Activated naive CD8-positive, alpha-beta T cell (primary cell): ENCODE measurements at regions not wholly inside any gene's neighbourhood (a gene's known extent, or its start where the extent isn't known, plus 50 kb on each side); places are given as distances from the start of the nearest gene placed in this dataset.

Experiments
- H3K27ac Mint-ChIP-seq: one replicate; pipeline ENCODE4 v1.8.0; 2021; ENCODE audit warnings: mixed read lengths
- H3K27me3 Mint-ChIP-seq: one replicate; pipeline ENCODE4 v1.8.0; 2021; ENCODE audit warnings: mixed read lengths
- H3K36me3 Mint-ChIP-seq: one replicate; pipeline ENCODE4 v1.8.0; 2021; ENCODE audit warnings: mixed read lengths
- H3K4me1 Mint-ChIP-seq: one replicate; pipeline ENCODE4 v1.8.0; 2021; ENCODE audit warnings: low read depth, mixed read lengths
- H3K4me3 Mint-ChIP-seq: one replicate; pipeline ENCODE4 v1.8.0; 2021; ENCODE audit warnings: mild to moderate bottlenecking, mixed read lengths
- H3K9me3 Mint-ChIP-seq: one replicate; pipeline ENCODE4 v1.8.0; 2021; ENCODE audit warnings: low read depth, mixed read lengths

- H3K36me3 Mint-ChIP-seq: peaks cover 3% of the 10 kb centered on the region
- H3K4me3 Mint-ChIP-seq: no peak overlapping the region
- no peak overlapping the region for H3K27ac Mint-ChIP-seq
- no peaks in the 10 kb centered on the region for H3K9me3 Mint-ChIP-seq
- no peaks in the 10 kb centered on the region for H3K4me1 Mint-ChIP-seq
- peaks cover 7% of the 10 kb centered on the region for H3K27me3 Mint-ChIP-seq
These were observed 89.2 kb downstream of the ETS2 start for GRCh38 chr21:38894899-38895298.

DNA sequence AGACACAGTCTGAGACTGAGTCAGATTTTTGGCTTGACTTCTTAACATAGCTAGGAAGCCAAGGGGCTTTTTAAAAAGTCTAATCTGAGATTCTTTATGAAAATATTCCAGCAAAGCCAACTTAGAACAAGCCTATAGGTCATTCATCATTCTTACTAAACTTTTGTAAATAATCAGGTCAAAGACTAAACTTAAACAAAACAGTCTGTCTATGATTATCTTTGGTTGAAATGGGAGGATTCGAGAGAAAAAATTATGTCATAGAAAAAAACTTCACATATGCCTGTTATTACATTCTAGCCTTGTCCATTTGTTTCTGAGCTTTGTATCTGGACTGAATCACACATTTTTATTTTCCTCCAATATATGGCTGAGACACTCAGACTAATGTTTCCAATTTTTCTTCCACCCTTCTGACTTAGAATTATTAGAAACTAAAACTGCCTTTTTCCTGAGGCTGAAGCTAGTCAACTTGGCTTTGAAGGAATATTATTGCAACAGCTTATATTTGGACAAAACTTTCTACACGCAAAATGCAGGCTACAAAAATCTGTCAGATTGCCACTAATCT lies 83.3 kb downstream of the ETS2 start:
- H3K4me3 Mint-ChIP-seq: no peak overlapping the region
- H3K9me3 Mint-ChIP-seq: peaks cover 8% of the 10 kb centered on the region
- H3K36me3 Mint-ChIP-seq: peaks cover 3% of the 10 kb centered on the region
- H3K27me3 Mint-ChIP-seq: peaks cover 5% of the 10 kb centered on the region
- no peak overlapping the region for H3K27ac Mint-ChIP-seq
- no peaks in the 10 kb centered on the region for H3K4me1 Mint-ChIP-seq

- H3K4me3 Mint-ChIP-seq: no peak overlapping the region
- H3K27ac Mint-ChIP-seq: no peak overlapping the region
- H3K4me1 Mint-ChIP-seq: no peaks in the 10 kb centered on the region
- H3K9me3 Mint-ChIP-seq: peaks cover 19% of the 10 kb centered on the region
- peaks cover 2% of the 10 kb centered on the region for H3K27me3 Mint-ChIP-seq
- peaks cover under 1% of the 10 kb centered on the region for H3K36me3 Mint-ChIP-seq
These were observed 82.0 kb downstream of the ETS2 start for GRCh38 chr21:38887749-38888148.

- H3K27ac Mint-ChIP-seq: no peak overlapping the region
- no peaks in the 10 kb centered on the region for H3K36me3 Mint-ChIP-seq
- H3K4me3 Mint-ChIP-seq: no peak overlapping the region
- H3K27me3 Mint-ChIP-seq: peaks cover 2% of the 10 kb centered on the region
- no peaks in the 10 kb centered on the region for H3K4me1 Mint-ChIP-seq
- H3K9me3 Mint-ChIP-seq: peaks cover 19% of the 10 kb centered on the region
These were observed 81.4 kb downstream of the ETS2 start for GRCh38 chr21:38887062-38887686.

DNA sequence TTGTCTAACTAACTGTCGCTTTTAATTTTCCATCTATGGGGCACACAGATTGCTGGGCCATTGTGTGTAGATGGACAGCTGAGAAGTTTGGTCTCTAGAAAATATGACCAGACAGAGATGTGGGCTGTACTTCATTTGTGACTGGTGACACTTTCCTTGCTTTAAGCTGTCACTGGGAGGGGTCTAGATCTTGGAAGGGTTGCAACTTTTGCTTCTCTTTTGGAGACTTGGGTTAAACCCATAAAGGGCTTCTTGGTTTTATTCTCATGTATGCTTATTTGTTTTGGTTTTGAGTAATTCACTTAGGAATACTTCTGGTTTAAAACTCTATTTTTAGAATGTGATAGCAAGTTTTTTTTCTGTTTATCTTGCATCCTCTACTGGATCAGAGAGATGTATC lies 80.2 kb downstream of the ETS2 start:
- no peak overlapping the region for H3K27ac Mint-ChIP-seq
- no peak overlapping the region for H3K4me3 Mint-ChIP-seq
- no peaks in the 10 kb centered on the region for H3K4me1 Mint-ChIP-seq
- H3K9me3 Mint-ChIP-seq: peaks cover 27% of the 10 kb centered on the region
- peaks cover 2% of the 10 kb centered on the region for H3K27me3 Mint-ChIP-seq
- H3K36me3 Mint-ChIP-seq: no peaks in the 10 kb centered on the region

GRCh38 chr21:38884440-38884839 lies 78.7 kb downstream of the ETS2 start:
- Mint-ChIP-seq H3K36me3 (no peaks in the 10 kb centered on the region), H3K9me3 (peaks cover 31% of the 10 kb centered on the region), H3K27me3 (peaks cover 2% of the 10 kb centered on the region), H3K27ac (no peak overlapping the region), H3K4me3 (no peak overlapping the region), H3K4me1 (no peaks in the 10 kb centered on the region)

DNA sequence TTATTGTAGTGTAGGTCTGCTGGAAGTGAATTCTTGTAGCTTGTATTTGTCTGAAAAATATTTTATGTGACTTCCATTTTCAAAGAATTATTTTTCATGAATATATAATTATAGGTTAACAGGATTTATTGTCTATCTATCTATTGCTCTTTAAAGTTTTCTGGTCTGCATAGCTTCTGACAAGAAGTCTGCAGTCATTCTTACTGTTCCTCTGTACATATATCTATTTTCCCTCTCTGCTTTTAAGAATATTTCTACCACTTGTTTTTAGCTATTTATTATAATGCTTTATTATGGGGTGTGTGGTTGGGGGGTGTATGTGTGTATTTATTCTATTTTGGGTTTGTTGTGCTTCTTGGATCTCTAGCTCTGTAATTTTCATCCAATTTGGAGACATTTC lies 77.4 kb downstream of the ETS2 start:
- peaks cover 2% of the 10 kb centered on the region for H3K27me3 Mint-ChIP-seq
- peaks cover 31% of the 10 kb centered on the region for H3K9me3 Mint-ChIP-seq
- H3K27ac Mint-ChIP-seq: no peak overlapping the region
- H3K4me1 Mint-ChIP-seq: no peaks in the 10 kb centered on the region
- H3K4me3 Mint-ChIP-seq: no peak overlapping the region
- no peaks in the 10 kb centered on the region for H3K36me3 Mint-ChIP-seq

DNA sequence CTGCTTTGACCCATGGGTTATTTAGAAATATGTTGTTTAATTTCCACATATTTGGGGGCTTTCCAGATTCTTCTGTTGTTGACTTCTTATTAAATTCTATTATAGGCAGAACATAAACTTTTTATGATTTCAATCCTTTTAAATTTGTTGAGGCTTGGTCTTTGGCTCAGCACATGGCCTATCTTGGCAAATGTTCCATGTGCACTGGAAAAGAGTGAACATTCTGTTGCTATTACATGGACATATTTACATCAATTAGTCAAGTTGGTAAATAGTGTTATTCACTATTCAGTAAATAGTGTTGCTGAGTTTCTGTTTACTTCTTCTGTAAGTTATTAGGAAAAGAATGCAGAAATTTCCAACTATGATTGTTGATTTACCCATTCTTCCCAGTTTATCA lies 75.4 kb downstream of the ETS2 start:
- no peak overlapping the region for H3K4me3 Mint-ChIP-seq
- H3K36me3 Mint-ChIP-seq: no peaks in the 10 kb centered on the region
- H3K9me3 Mint-ChIP-seq: peaks cover 22% of the 10 kb centered on the region
- H3K27me3 Mint-ChIP-seq: peaks cover 2% of the 10 kb centered on the region
- no peak overlapping the region for H3K27ac Mint-ChIP-seq
- no peaks in the 10 kb centered on the region for H3K4me1 Mint-ChIP-seq

- Mint-ChIP-seq H3K4me3 (no peak overlapping the region), H3K36me3 (no peaks in the 10 kb centered on the region), H3K27me3 (peaks cover 2% of the 10 kb centered on the region), H3K9me3 (peaks cover 22% of the 10 kb centered on the region), H3K4me1 (no peaks in the 10 kb centered on the region), H3K27ac (no peak overlapping the region)
These were observed 74.8 kb downstream of the ETS2 start for GRCh38 chr21:38880577-38880966.

GRCh38 chr21:38879912-38880576 lies 74.3 kb downstream of the ETS2 start:
- H3K36me3 Mint-ChIP-seq: no peaks in the 10 kb centered on the region
- H3K9me3 Mint-ChIP-seq: peaks cover 22% of the 10 kb centered on the region
- no peak overlapping the region for H3K27ac Mint-ChIP-seq
- peaks cover 2% of the 10 kb centered on the region for H3K27me3 Mint-ChIP-seq
- no peaks in the 10 kb centered on the region for H3K4me1 Mint-ChIP-seq
- H3K4me3 Mint-ChIP-seq: no peak overlapping the region

GRCh38 chr21:38878379-38879179 lies 72.8 kb downstream of the ETS2 start:
- Mint-ChIP-seq H3K36me3 (no peaks in the 10 kb centered on the region), H3K27ac (no peak overlapping the region), H3K4me3 (no peak overlapping the region), H3K27me3 (no peaks in the 10 kb centered on the region), H3K9me3 (peaks cover 17% of the 10 kb centered on the region), H3K4me1 (no peaks in the 10 kb centered on the region)

GRCh38 chr21:38875694-38876492 lies 70.2 kb downstream of the ETS2 start:
- Mint-ChIP-seq H3K36me3 (no peaks in the 10 kb centered on the region), H3K27me3 (no peaks in the 10 kb centered on the region), H3K27ac (no peak overlapping the region), H3K4me1 (no peaks in the 10 kb centered on the region), H3K9me3 (peaks cover 3% of the 10 kb centered on the region), H3K4me3 (no peak overlapping the region)
